ENCODE measurements at regions not wholly inside any gene's neighbourhood (a gene's known extent, or its start where the extent isn't known, plus 50 kb on each side); places are given as distances from the start of the nearest gene placed in this dataset.

GRCh38 chrX:1076871-1077651 is 135.4 kb downstream of the CRLF2 start:
- H3K4me3 ChIP-seq (ENCODE audit: low read length in 2 of 2): peak overlapping the region in 1 of 2 donors; percentile 29
- H3K4me1 ChIP-seq (ENCODE audit: control insufficient read depth in 2 of 2, insufficient read depth in 1 of 2, low read depth in 1 of 2, low read length in 2 of 2): peaks cover 4 to 8% of the 10 kb centered on the region in 2 donors
- peak overlapping the region; percentile 86 for H2AFZ ChIP-seq (ENCODE audit: low read length)
- no peak for DNase-seq (ENCODE audit: low spot score)
- H3K23ac ChIP-seq (ENCODE audit: low read depth, low read length, poor library complexity): no peak overlapping the region
- no peak overlapping the region for H2BK5ac ChIP-seq (ENCODE audit: low read length)
- peak overlapping the region; percentile 38 for H3K9ac ChIP-seq (ENCODE audit: low read depth, low read length, poor library complexity)
- H3K4ac ChIP-seq (ENCODE audit: low read length): no peak overlapping the region
- peak overlapping the region; percentile 5 for H3K18ac ChIP-seq (ENCODE audit: low read length)
- peak overlapping the region; percentile 7 for H3K27ac ChIP-seq (replicated peaks; ENCODE audit: low read length)
- peaks cover 4 to 8% of the 10 kb centered on the region in 2 donors for H3K9me3 ChIP-seq (replicated peaks in 1 of 2; ENCODE audit: control insufficient read depth in 2 of 2, insufficient read depth in 1 of 2, low read depth in 1 of 2, low read length in 2 of 2)
- no peak overlapping the region for H2BK12ac ChIP-seq (ENCODE audit: low read length)
- H2AK5ac ChIP-seq (ENCODE audit: low read depth, low read length): no peak overlapping the region
- H3K36me3 ChIP-seq (replicated peaks in 1 of 2; ENCODE audit: control insufficient read depth in 2 of 2, insufficient read depth in 2 of 2, low read length in 2 of 2): no peaks in the 10 kb centered on the region
- H3K14ac ChIP-seq (ENCODE audit: low read length): no peak overlapping the region
- H3K4me2 ChIP-seq (ENCODE audit: insufficient read depth, low read length, poor library complexity, severe bottlenecking): no peak overlapping the region
- H4K8ac ChIP-seq (ENCODE audit: low read depth, low read length): no peak overlapping the region
- no peak overlapping the region for H2BK120ac ChIP-seq (ENCODE audit: low read depth, low read length)
- no peak overlapping the region for H2BK15ac ChIP-seq (ENCODE audit: low read length)
- no peaks in the 10 kb centered on the region for H3K79me1 ChIP-seq (ENCODE audit: low read depth, low read length)
- WGBS, 2 donors (ENCODE audit: extremely low coverage in 2 of 2, insufficient read length in 2 of 2, insufficient replicate concordance in 1 of 2): no CpG with 5 or more reads among the region's 29 CpGs
- no peak overlapping the region for H4K91ac ChIP-seq (ENCODE audit: low read depth, low read length, poor library complexity)
- H3K27me3 ChIP-seq (ENCODE audit: control insufficient read depth in 3 of 3, insufficient read depth in 3 of 3, low read depth in 1 of 3, low read length in 3 of 3): no peaks in the 10 kb centered on the region

GRCh38 chrX:1075741-1076140 is 136.7 kb downstream of the CRLF2 start:
- Histone ChIP-seq H4K8ac (ENCODE audit: low read depth, low read length) (no peak overlapping the region), H2BK15ac (ENCODE audit: low read length) (no peak overlapping the region), H4K91ac (ENCODE audit: low read depth, low read length, poor library complexity) (no peak overlapping the region), H3K4me2 (ENCODE audit: insufficient read depth, low read length, poor library complexity, severe bottlenecking) (no peak overlapping the region), H2BK5ac (ENCODE audit: low read length) (no peak overlapping the region), H3K4ac (ENCODE audit: low read length) (no peak overlapping the region), H3K23ac (ENCODE audit: low read depth, low read length, poor library complexity) (no peak overlapping the region), H3K4me1 (ENCODE audit: control insufficient read depth in 2 of 2, insufficient read depth in 1 of 2, low read depth in 1 of 2, low read length in 2 of 2) (peaks cover 4 to 8% of the 10 kb centered on the region in 2 donors), H3K4me3 (ENCODE audit: low read length in 2 of 2) (no peak overlapping the region), H3K27me3 (ENCODE audit: control insufficient read depth in 3 of 3, insufficient read depth in 3 of 3, low read depth in 1 of 3, low read length in 3 of 3) (no peaks in the 10 kb centered on the region), H3K79me1 (ENCODE audit: low read depth, low read length) (no peaks in the 10 kb centered on the region), H3K14ac (ENCODE audit: low read length) (no peak overlapping the region), H3K9me3 (replicated peaks in 1 of 2; ENCODE audit: control insufficient read depth in 2 of 2, insufficient read depth in 1 of 2, low read depth in 1 of 2, low read length in 2 of 2) (peaks cover 4 to 8% of the 10 kb centered on the region in 2 donors), H3K9ac (ENCODE audit: low read depth, low read length, poor library complexity) (no peak overlapping the region), H3K36me3 (replicated peaks in 1 of 2; ENCODE audit: control insufficient read depth in 2 of 2, insufficient read depth in 2 of 2, low read length in 2 of 2) (no peaks in the 10 kb centered on the region), H2AK5ac (ENCODE audit: low read depth, low read length) (no peak overlapping the region), H2BK120ac (ENCODE audit: low read depth, low read length) (no peak overlapping the region), H3K18ac (ENCODE audit: low read length) (no peak overlapping the region), H2AFZ (ENCODE audit: low read length) (no peak overlapping the region), H2BK12ac (ENCODE audit: low read length) (no peak overlapping the region), H3K27ac (replicated peaks; ENCODE audit: low read length) (no peak overlapping the region)
- WGBS, 2 donors (ENCODE audit: extremely low coverage in 2 of 2, insufficient read length in 2 of 2, insufficient replicate concordance in 1 of 2): no CpG with 5 or more reads among the region's 7 CpGs
- DNase-seq (ENCODE audit: low spot score): no peak

DNA sequence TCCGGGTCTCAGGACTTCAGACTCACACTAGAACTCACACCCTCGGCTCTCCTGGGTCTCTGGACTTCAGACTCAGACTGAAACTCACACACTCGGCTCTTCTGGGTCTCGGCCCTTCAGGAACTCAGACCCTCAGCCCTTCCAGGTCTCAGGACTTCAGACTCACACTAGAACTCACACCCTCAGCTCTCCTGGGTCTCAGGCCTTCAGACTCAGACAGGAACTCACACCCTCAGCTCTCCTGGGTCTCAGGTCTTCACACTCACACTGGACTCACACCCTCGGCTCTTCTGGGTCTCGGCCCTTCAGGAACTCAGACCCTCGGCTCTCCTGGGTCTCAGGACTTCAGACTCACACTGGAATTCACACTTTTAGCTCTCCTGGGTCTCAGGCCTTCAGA is 137.3 kb downstream of the CRLF2 start:
- WGBS, 2 donors (ENCODE audit: extremely low coverage in 2 of 2, insufficient read length in 2 of 2, insufficient replicate concordance in 1 of 2): no CpG with 5 or more reads among the region's 7 CpGs
- no peaks in the 10 kb centered on the region for H3K27me3 ChIP-seq (ENCODE audit: control insufficient read depth in 3 of 3, insufficient read depth in 3 of 3, low read depth in 1 of 3, low read length in 3 of 3)

GRCh38 chrX:1074755-1075154 is 137.7 kb downstream of the CRLF2 start:
- no peak overlapping the region for H3K27ac ChIP-seq (replicated peaks; ENCODE audit: low read length)
- H2AFZ ChIP-seq (ENCODE audit: low read length): peak overlapping the region; percentile 21
- no peak overlapping the region for H3K23ac ChIP-seq (ENCODE audit: low read depth, low read length, poor library complexity)
- no peak for DNase-seq (ENCODE audit: low spot score)
- H2BK12ac ChIP-seq (ENCODE audit: low read length): no peak overlapping the region
- no peaks in the 10 kb centered on the region for H3K27me3 ChIP-seq (ENCODE audit: control insufficient read depth in 3 of 3, insufficient read depth in 3 of 3, low read depth in 1 of 3, low read length in 3 of 3)
- H3K14ac ChIP-seq (ENCODE audit: low read length): no peak overlapping the region
- H2BK15ac ChIP-seq (ENCODE audit: low read length): no peak overlapping the region
- H3K4ac ChIP-seq (ENCODE audit: low read length): no peak overlapping the region
- H2BK120ac ChIP-seq (ENCODE audit: low read depth, low read length): no peak overlapping the region
- no peak overlapping the region for H3K4me3 ChIP-seq (ENCODE audit: low read length in 2 of 2)
- H3K4me2 ChIP-seq (ENCODE audit: insufficient read depth, low read length, poor library complexity, severe bottlenecking): no peak overlapping the region
- peaks cover 4 to 8% of the 10 kb centered on the region in 2 donors for H3K9me3 ChIP-seq (replicated peaks in 1 of 2; ENCODE audit: control insufficient read depth in 2 of 2, insufficient read depth in 1 of 2, low read depth in 1 of 2, low read length in 2 of 2)
- no peaks in the 10 kb centered on the region for H3K79me1 ChIP-seq (ENCODE audit: low read depth, low read length)
- H4K8ac ChIP-seq (ENCODE audit: low read depth, low read length): no peak overlapping the region
- no peaks in the 10 kb centered on the region for H3K36me3 ChIP-seq (replicated peaks in 1 of 2; ENCODE audit: control insufficient read depth in 2 of 2, insufficient read depth in 2 of 2, low read length in 2 of 2)
- no peak overlapping the region for H4K91ac ChIP-seq (ENCODE audit: low read depth, low read length, poor library complexity)
- H2BK5ac ChIP-seq (ENCODE audit: low read length): no peak overlapping the region
- peaks cover 4 to 8% of the 10 kb centered on the region in 2 donors for H3K4me1 ChIP-seq (ENCODE audit: control insufficient read depth in 2 of 2, insufficient read depth in 1 of 2, low read depth in 1 of 2, low read length in 2 of 2)
- H3K9ac ChIP-seq (ENCODE audit: low read depth, low read length, poor library complexity): no peak overlapping the region
- H3K18ac ChIP-seq (ENCODE audit: low read length): no peak overlapping the region
- WGBS, 2 donors (ENCODE audit: extremely low coverage in 2 of 2, insufficient read length in 2 of 2, insufficient replicate concordance in 1 of 2): no CpG with 5 or more reads among the region's 8 CpGs
- no peak overlapping the region for H2AK5ac ChIP-seq (ENCODE audit: low read depth, low read length)

More for the DNA sequence above, 137.3 kb downstream of the CRLF2 start:
- Histone ChIP-seq H3K36me3 (replicated peaks in 1 of 2; ENCODE audit: control insufficient read depth in 2 of 2, insufficient read depth in 2 of 2, low read length in 2 of 2) (no peaks in the 10 kb centered on the region), H2BK15ac (ENCODE audit: low read length) (no peak overlapping the region), H4K8ac (ENCODE audit: low read depth, low read length) (no peak overlapping the region), H2AK5ac (ENCODE audit: low read depth, low read length) (no peak overlapping the region), H3K4ac (ENCODE audit: low read length) (no peak overlapping the region), H3K23ac (ENCODE audit: low read depth, low read length, poor library complexity) (no peak overlapping the region), H3K14ac (ENCODE audit: low read length) (no peak overlapping the region), H2BK12ac (ENCODE audit: low read length) (no peak overlapping the region), H3K18ac (ENCODE audit: low read length) (no peak overlapping the region), H3K27ac (replicated peaks; ENCODE audit: low read length) (no peak overlapping the region), H3K4me1 (ENCODE audit: control insufficient read depth in 2 of 2, insufficient read depth in 1 of 2, low read depth in 1 of 2, low read length in 2 of 2) (peaks cover 4 to 8% of the 10 kb centered on the region in 2 donors), H3K4me2 (ENCODE audit: insufficient read depth, low read length, poor library complexity, severe bottlenecking) (no peak overlapping the region), H4K91ac (ENCODE audit: low read depth, low read length, poor library complexity) (no peak overlapping the region), H2BK120ac (ENCODE audit: low read depth, low read length) (no peak overlapping the region), H2AFZ (ENCODE audit: low read length) (peak overlapping the region; percentile 21), H3K9ac (ENCODE audit: low read depth, low read length, poor library complexity) (no peak overlapping the region), H2BK5ac (ENCODE audit: low read length) (no peak overlapping the region), H3K9me3 (replicated peaks in 1 of 2; ENCODE audit: control insufficient read depth in 2 of 2, insufficient read depth in 1 of 2, low read depth in 1 of 2, low read length in 2 of 2) (peaks cover 4 to 8% of the 10 kb centered on the region in 2 donors), H3K4me3 (ENCODE audit: low read length in 2 of 2) (no peak overlapping the region), H3K79me1 (ENCODE audit: low read depth, low read length) (no peaks in the 10 kb centered on the region)
- DNase-seq (ENCODE audit: low spot score): no peak
